GM12873 (cell line): ENCODE measurements at regions not wholly inside any gene's neighbourhood (a gene's known extent, or its start where the extent isn't known, plus 50 kb on each side); places are given as distances from the start of the nearest gene placed in this dataset.

ENCODE experiments used
- CTCF ChIP-seq: IDR thresholded peaks from 2 replicates; pipeline ENCODE4 v1.5.1; 2012; ENCODE audit warnings: low read depth, mild to moderate bottlenecking, moderate library complexity, low read length, control low read depth; ENCODE audit not compliant: insufficient read depth; ENCODE audit errors: missing control alignments

- TF ChIP-seq CTCF: no peak
Measured at GRCh38 chr6:51292659-51293058, 474.0 kb downstream of the TFAP2B start.

- no peak for TF ChIP-seq CTCF
Measured at GRCh38 chr6:51299621-51300380, 481.1 kb downstream of the TFAP2B start.

- no peak for TF ChIP-seq CTCF
Measured at GRCh38 chr6:51300510-51300909, 481.8 kb downstream of the TFAP2B start.

GRCh38 chr6:51301962-51302361 is 483.3 kb downstream of the TFAP2B start:
- no peak for TF ChIP-seq CTCF

- TF ChIP-seq CTCF: no peak
Measured at GRCh38 chr6:51302431-51302830, 483.8 kb downstream of the TFAP2B start.

- TF ChIP-seq CTCF: no peak
Measured at GRCh38 chr6:51303338-51303737, 484.7 kb downstream of the TFAP2B start.

- no peak for TF ChIP-seq CTCF
Measured at GRCh38 chr6:51314965-51315364, 496.3 kb downstream of the TFAP2B start.
